DND-41 (cell line): ENCODE measurements at regions not wholly inside any gene's neighbourhood (a gene's known extent, or its start where the extent isn't known, plus 50 kb on each side); places are given as distances from the start of the nearest gene placed in this dataset.

Experiments used
- ATAC-seq: fragments of 200-7000 bp; cut with Tn5 transposase; 3 replicates; pipeline ENCODE4 v1.9.1; 2021; ENCODE audit warnings: low read depth; ENCODE audit not compliant: insufficient read depth
- DNase-seq: peaks from one replicate; pipeline ENCODE4 v3.0.0-alpha.2; 2020
- H2AFZ ChIP-seq: 2 replicates; pipeline ENCODE4 v1.6.0; 2012; ENCODE audit warnings: low read depth, low read length
- H3K27ac ChIP-seq: 2 replicates; pipeline ENCODE4 v1.5.1; 2012; ENCODE audit warnings: low read length, inconsistent platforms
- H3K27me3 ChIP-seq: fragments of 200-600 bp; sonication (generic); 2 replicates; pipeline ENCODE4 v1.6.0; 2012; ENCODE audit warnings: low read length, mild to moderate bottlenecking, inconsistent platforms; ENCODE audit not compliant: insufficient read depth, poor library complexity
- H3K36me3 ChIP-seq: 2 replicates; pipeline ENCODE4 v1.5.1; 2012; ENCODE audit warnings: low read length, inconsistent platforms; ENCODE audit not compliant: insufficient read depth
- H3K4me1 ChIP-seq: 2 replicates; pipeline ENCODE4 v1.5.1; 2012; ENCODE audit warnings: mild to moderate bottlenecking, low read length; ENCODE audit not compliant: insufficient read depth
- H3K4me2 ChIP-seq: 2 replicates; pipeline ENCODE4 v1.6.0; 2012; ENCODE audit warnings: mild to moderate bottlenecking, moderate library complexity, low read length, inconsistent platforms; ENCODE audit not compliant: insufficient read depth
- H3K4me3 ChIP-seq, 2 experiments: fragments of 200-600 bp in 1 of 2; shearing (Covaris generic) in 1 of 2; 2 replicates each; pipeline ENCODE4 v1.5.1; 2012 to 2016; ENCODE audit warnings: inconsistent platforms in 2 of 2, low read length in 2 of 2, mild to moderate bottlenecking in 2 of 2, low read depth in 1 of 2, moderate library complexity in 1 of 2
- H3K79me2 ChIP-seq: 2 replicates; pipeline ENCODE4 v1.6.0; 2012; ENCODE audit warnings: low read length, inconsistent platforms; ENCODE audit not compliant: insufficient read depth
- H3K9ac ChIP-seq: 2 replicates; pipeline ENCODE4 v1.6.0; 2012; ENCODE audit warnings: low read depth, mild to moderate bottlenecking, inconsistent platforms, low read length, moderate library complexity
- H3K9me3 ChIP-seq: 2 replicates; pipeline ENCODE4 v1.5.1; 2012; ENCODE audit warnings: low read length, moderate library complexity, mild to moderate bottlenecking, inconsistent platforms; ENCODE audit not compliant: insufficient read depth, severe bottlenecking
- H4K20me1 ChIP-seq: 2 replicates; pipeline ENCODE4 v1.6.0; 2012; ENCODE audit warnings: low read length; ENCODE audit not compliant: insufficient read depth
- CTCF ChIP-seq: IDR thresholded peaks from 2 replicates; pipeline ENCODE4 v1.5.1; 2012; ENCODE audit warnings: borderline replicate concordance, low read length, moderate library complexity, mild to moderate bottlenecking; ENCODE audit not compliant: poor library complexity, severe bottlenecking; ENCODE audit errors: extremely low read depth
- EZH2 ChIP-seq: IDR thresholded peaks from 3 replicates; pipeline ENCODE4 v1.6.1; 2012; ENCODE audit warnings: borderline replicate concordance, low read depth, mild to moderate bottlenecking, moderate library complexity, low read length, inconsistent platforms; ENCODE audit not compliant: severe bottlenecking

- no peak for TF ChIP-seq EZH2
- no peak for TF ChIP-seq CTCF
- Histone ChIP-seq H4K20me1 (no peaks in the 10 kb centered on the region), H3K27ac (no peak overlapping the region), H3K27me3 (peaks cover 13% of the 10 kb centered on the region), H3K36me3 (no peaks in the 10 kb centered on the region), H3K9ac (no peak overlapping the region), H3K4me2 (no peak overlapping the region), H2AFZ (no peak overlapping the region), H3K4me3 (no peak overlapping the region), H3K4me1 (no peaks in the 10 kb centered on the region), H3K9me3 (no peaks in the 10 kb centered on the region), H3K79me2 (no peaks in the 10 kb centered on the region)
- ATAC-seq (no peak), DNase-seq (no peak)
Measured at GRCh38 chr18:24584205-24584604, 123.8 kb downstream of the HRH4 start.

- Histone ChIP-seq H3K4me1 (no peaks in the 10 kb centered on the region), H4K20me1 (no peaks in the 10 kb centered on the region), H3K79me2 (no peaks in the 10 kb centered on the region), H3K27ac (no peak overlapping the region), H3K9me3 (no peaks in the 10 kb centered on the region), H3K9ac (no peak overlapping the region), H3K4me2 (no peak overlapping the region), H3K27me3 (peaks cover 13% of the 10 kb centered on the region), H3K36me3 (no peaks in the 10 kb centered on the region), H3K4me3 (no peak overlapping the region), H2AFZ (no peak overlapping the region)
- no peak for DNase-seq
- TF ChIP-seq CTCF: no peak
- no peak for TF ChIP-seq EZH2
- no peak for ATAC-seq
Measured at GRCh38 chr18:24584813-24585212, 124.4 kb downstream of the HRH4 start.

- H4K20me1 ChIP-seq: no peaks in the 10 kb centered on the region
- no peaks in the 10 kb centered on the region for H3K4me1 ChIP-seq
- H3K4me3 ChIP-seq: no peak overlapping the region
- no peak overlapping the region for H2AFZ ChIP-seq
- no peak overlapping the region for H3K27ac ChIP-seq
- H3K9me3 ChIP-seq: no peaks in the 10 kb centered on the region
- H3K4me2 ChIP-seq: no peak overlapping the region
- H3K27me3 ChIP-seq: peaks cover 13% of the 10 kb centered on the region
- H3K36me3 ChIP-seq: no peaks in the 10 kb centered on the region
- H3K79me2 ChIP-seq: no peaks in the 10 kb centered on the region
- H3K9ac ChIP-seq: no peak overlapping the region
- ATAC-seq (no peak), DNase-seq (no peak)
- no peak for TF ChIP-seq CTCF
- no peak for TF ChIP-seq EZH2
Measured at GRCh38 chr18:24585996-24586566, 125.6 kb downstream of the HRH4 start.
